NB4 (cell line): ENCODE measurements at regions not wholly inside any gene's neighbourhood (a gene's known extent, or its start where the extent isn't known, plus 50 kb on each side); places are given as distances from the start of the nearest gene placed in this dataset.

Experiments used
- MYC ChIP-seq: IDR thresholded peaks from 2 replicates; pipeline ENCODE4 v1.6.1; 2011; ENCODE audit warnings: low read depth, low read length
- POLR2A ChIP-seq: IDR thresholded peaks from 2 replicates; pipeline ENCODE4 v1.6.1; 2011; ENCODE audit warnings: mild to moderate bottlenecking; ENCODE audit not compliant: insufficient read length; ENCODE audit errors: extremely low read depth
- TF ChIP-seq, protein P1 (sequence below): IDR thresholded peaks from one replicate; pipeline ENCODE4 v1.5.1; 2012; ENCODE audit warnings: low read depth, low read length
- TF ChIP-seq, protein P2 (sequence below): IDR thresholded peaks from 2 replicates; pipeline ENCODE4 v1.6.1; 2011; ENCODE audit warnings: low read depth, low read length

DNA sequence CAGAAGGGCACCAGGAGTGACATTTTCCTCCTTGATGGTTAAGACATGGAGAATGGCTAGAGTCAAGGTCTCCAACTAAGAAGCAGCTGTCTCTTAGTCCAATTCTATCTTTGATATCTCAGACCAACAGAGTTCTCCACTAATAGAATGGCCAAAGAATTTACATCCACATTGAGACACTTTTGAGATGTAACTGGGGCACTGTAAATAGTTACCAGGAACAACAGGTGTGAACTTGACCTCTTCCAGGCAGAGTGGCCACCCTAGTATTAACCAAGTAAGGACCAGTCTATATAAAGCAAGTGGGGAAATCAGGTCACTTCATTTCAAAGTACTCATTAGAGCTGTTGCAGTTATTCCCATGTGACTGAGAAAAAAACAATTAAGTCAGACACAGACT is 159.7 kb upstream of the RAD23B start:
- TF ChIP-seq, protein P1, sequence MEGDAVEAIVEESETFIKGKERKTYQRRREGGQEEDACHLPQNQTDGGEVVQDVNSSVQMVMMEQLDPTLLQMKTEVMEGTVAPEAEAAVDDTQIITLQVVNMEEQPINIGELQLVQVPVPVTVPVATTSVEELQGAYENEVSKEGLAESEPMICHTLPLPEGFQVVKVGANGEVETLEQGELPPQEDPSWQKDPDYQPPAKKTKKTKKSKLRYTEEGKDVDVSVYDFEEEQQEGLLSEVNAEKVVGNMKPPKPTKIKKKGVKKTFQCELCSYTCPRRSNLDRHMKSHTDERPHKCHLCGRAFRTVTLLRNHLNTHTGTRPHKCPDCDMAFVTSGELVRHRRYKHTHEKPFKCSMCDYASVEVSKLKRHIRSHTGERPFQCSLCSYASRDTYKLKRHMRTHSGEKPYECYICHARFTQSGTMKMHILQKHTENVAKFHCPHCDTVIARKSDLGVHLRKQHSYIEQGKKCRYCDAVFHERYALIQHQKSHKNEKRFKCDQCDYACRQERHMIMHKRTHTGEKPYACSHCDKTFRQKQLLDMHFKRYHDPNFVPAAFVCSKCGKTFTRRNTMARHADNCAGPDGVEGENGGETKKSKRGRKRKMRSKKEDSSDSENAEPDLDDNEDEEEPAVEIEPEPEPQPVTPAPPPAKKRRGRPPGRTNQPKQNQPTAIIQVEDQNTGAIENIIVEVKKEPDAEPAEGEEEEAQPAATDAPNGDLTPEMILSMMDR = no peak
- TF ChIP-seq POLR2A (no peak), MYC (no peak)
- TF ChIP-seq, protein P2, sequence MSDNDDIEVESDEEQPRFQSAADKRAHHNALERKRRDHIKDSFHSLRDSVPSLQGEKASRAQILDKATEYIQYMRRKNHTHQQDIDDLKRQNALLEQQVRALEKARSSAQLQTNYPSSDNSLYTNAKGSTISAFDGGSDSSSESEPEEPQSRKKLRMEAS = no peak
